ENCODE measurements at regions not wholly inside any gene's neighbourhood (a gene's known extent, or its start where the extent isn't known, plus 50 kb on each side); places are given as distances from the start of the nearest gene placed in this dataset.

- no peak for DNase-seq (ENCODE audit: extremely low read depth, insufficient read length)
- TF ChIP-seq CTCF (IDR thresholded peaks at IDR 0.05; ENCODE audit: insufficient read depth, low read length, poor library complexity, severe bottlenecking) = no peak
- no peaks in the 10 kb centered on the region for H3K27me3 ChIP-seq (replicated peaks; ENCODE audit: control insufficient read depth, insufficient read depth, low read length)
- no peaks in the 10 kb centered on the region for H3K36me3 ChIP-seq (ENCODE audit: control insufficient read depth, insufficient read depth, low read length)
- no peak overlapping the region for H3K4me3 ChIP-seq (replicated peaks; ENCODE audit: low read depth, low read length)
These were observed 1276.6 kb downstream of the BRD1 start for GRCh38 chr22:48551061-48551460.

GRCh38 chr22:48548391-48548790 lies 1279.3 kb downstream of the BRD1 start:
- Histone ChIP-seq H3K36me3 (ENCODE audit: control insufficient read depth, insufficient read depth, low read length) (no peaks in the 10 kb centered on the region), H3K27me3 (replicated peaks; ENCODE audit: control insufficient read depth, insufficient read depth, low read length) (no peaks in the 10 kb centered on the region), H3K4me3 (replicated peaks; ENCODE audit: low read depth, low read length) (no peak overlapping the region)
- no peak for TF ChIP-seq CTCF (IDR thresholded peaks at IDR 0.05; ENCODE audit: insufficient read depth, low read length, poor library complexity, severe bottlenecking)
- no peak for DNase-seq (ENCODE audit: extremely low read depth, insufficient read length)

- Histone ChIP-seq H3K4me3 (replicated peaks; ENCODE audit: low read depth, low read length) (no peak overlapping the region), H3K27me3 (replicated peaks; ENCODE audit: control insufficient read depth, insufficient read depth, low read length) (no peaks in the 10 kb centered on the region), H3K36me3 (ENCODE audit: control insufficient read depth, insufficient read depth, low read length) (no peaks in the 10 kb centered on the region)
- no peak for DNase-seq (ENCODE audit: extremely low read depth, insufficient read length)
- TF ChIP-seq CTCF (IDR thresholded peaks at IDR 0.05; ENCODE audit: insufficient read depth, low read length, poor library complexity, severe bottlenecking) = no peak
These were observed 1279.7 kb downstream of the BRD1 start for GRCh38 chr22:48547971-48548370.

- no peaks in the 10 kb centered on the region for H3K36me3 ChIP-seq (ENCODE audit: control insufficient read depth, insufficient read depth, low read length)
- H3K4me3 ChIP-seq (replicated peaks; ENCODE audit: low read depth, low read length) = no peak overlapping the region
- H3K27me3 ChIP-seq (replicated peaks; ENCODE audit: control insufficient read depth, insufficient read depth, low read length) = no peaks in the 10 kb centered on the region
- no peak for TF ChIP-seq CTCF (IDR thresholded peaks at IDR 0.05; ENCODE audit: insufficient read depth, low read length, poor library complexity, severe bottlenecking)
- no peak for DNase-seq (ENCODE audit: extremely low read depth, insufficient read length)
These were observed 1280.8 kb downstream of the BRD1 start for GRCh38 chr22:48546653-48547424.

- no peaks in the 10 kb centered on the region for H3K36me3 ChIP-seq (ENCODE audit: control insufficient read depth, insufficient read depth, low read length)
- no peak overlapping the region for H3K4me3 ChIP-seq (replicated peaks; ENCODE audit: low read depth, low read length)
- TF ChIP-seq CTCF (IDR thresholded peaks at IDR 0.05; ENCODE audit: insufficient read depth, low read length, poor library complexity, severe bottlenecking) = no peak
- no peak for DNase-seq (ENCODE audit: extremely low read depth, insufficient read length)
- H3K27me3 ChIP-seq (replicated peaks; ENCODE audit: control insufficient read depth, insufficient read depth, low read length) = no peaks in the 10 kb centered on the region
These were observed 1281.7 kb downstream of the BRD1 start for GRCh38 chr22:48545987-48546386.
